Esophagus muscularis mucosa (tissue), 4 donors: ENCODE measurements at regions not wholly inside any gene's neighbourhood (a gene's known extent, or its start where the extent isn't known, plus 50 kb on each side); places are given as distances from the start of the nearest gene placed in this dataset.

Source experiments
- DNase-seq: peaks from one replicate; pipeline ENCODE4 v3.0.0-alpha.2; 2017; ENCODE audit errors: extremely low spot score
- H3K27ac ChIP-seq, 4 donors: fragments of 200-600 bp; sonication (generic); replicated peaks in 1 of 4; 1 replicate in 3 of 4; 2 replicates in 1 of 4; pipeline ENCODE4 v1.5.1; 2016 to 2019; ENCODE audit warnings: mild to moderate bottlenecking in 1 of 4
- H3K27me3 ChIP-seq, 4 donors: fragments of 200-600 bp; sonication (generic); one replicate each; pipeline versions ENCODE4 v1.5.1 to v1.6.0; 2016 to 2019
- H3K36me3 ChIP-seq, 4 donors: fragments of 200-600 bp; sonication (generic); one replicate each; pipeline ENCODE4 v1.5.1; 2016 to 2019
- H3K4me1 ChIP-seq, 4 donors: fragments of 200-600 bp; sonication (generic); one replicate each; pipeline ENCODE4 v1.5.1; 2016 to 2019
- H3K4me3 ChIP-seq, 4 donors: fragments of 200-600 bp; sonication (generic); 1 replicate in 2 of 4; 2 replicates in 2 of 4; pipeline ENCODE4 v1.5.1; 2016 to 2019; ENCODE audit warnings: mild to moderate bottlenecking in 4 of 4, moderate library complexity in 1 of 4
- H3K9me3 ChIP-seq, 4 donors: fragments of 200-600 bp; sonication (generic); 1 replicate in 3 of 4; 2 replicates in 1 of 4; pipeline ENCODE4 v1.5.1; 2016 to 2019
- CTCF ChIP-seq, 3 experiments: fragments of 200-600 bp in 2 of 3; fragments of 450-650 bp in 1 of 3; sonication (generic) in 2 of 3; IDR thresholded peaks; one replicate each; pipeline ENCODE4 v1.5.1; 2017 to 2019; ENCODE audit warnings: antibody characterized with exemption in 3 of 3, mild to moderate bottlenecking in 2 of 3, moderate library complexity in 1 of 3
- EP300 ChIP-seq: sonication (generic); formaldehyde crosslinking; IDR thresholded peaks from one replicate; pipeline ENCODE4 v1.6.1; 2017; ENCODE audit warnings: antibody characterized with exemption
- POLR2A ChIP-seq: fragments of 450-650 bp; IDR thresholded peaks from one replicate; pipeline ENCODE4 v1.6.1; 2017; ENCODE audit warnings: antibody characterized with exemption, moderate library complexity, mild to moderate bottlenecking, low read depth
- POLR2AphosphoS5 ChIP-seq, 2 donors: sonication (generic); formaldehyde crosslinking; IDR thresholded peaks; one replicate each; pipeline ENCODE4 v1.6.1; 2017; ENCODE audit warnings: antibody characterized with exemption in 2 of 2
- whole genome bisulfite sequencing: methylation state at CpG from one replicate; pipeline ENCODE4 v1.1.5; 2018; 5-methylcytosine and 5-hydroxymethylcytosine counted together
- intact Hi-C: fragments of 100-400 bp; cut with DNase I; formaldehyde crosslinking; loops from one replicate; pipeline ENCODE4 v1.15.1; 2023

DNA sequence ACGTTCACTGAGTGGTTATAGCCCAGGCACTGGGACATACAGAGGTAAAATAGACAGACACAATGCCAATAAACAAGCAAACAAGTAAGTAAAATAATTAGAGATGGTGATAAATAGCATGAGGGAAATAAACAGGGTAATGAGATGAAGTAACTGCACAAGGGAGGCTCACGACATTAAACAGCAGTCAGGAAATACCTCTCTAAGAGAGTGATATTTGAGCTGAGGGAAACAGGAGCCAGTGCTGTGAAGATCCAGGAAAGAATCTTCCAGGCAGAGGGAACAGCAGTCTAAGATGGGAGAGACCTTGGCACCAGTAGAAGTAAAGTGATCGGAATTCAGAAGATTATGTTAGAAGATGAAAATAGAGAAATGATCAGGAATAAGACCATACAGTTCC is 279.4 kb downstream of the HINT1 start:
- H3K27me3 ChIP-seq: no peaks in the 10 kb centered on the region
- H3K4me1 ChIP-seq: no peaks in the 10 kb centered on the region
- H3K27ac ChIP-seq: no peak overlapping the region
- intact Hi-C loops: no loop called here
- TF ChIP-seq CTCF (IDR thresholded peaks at IDR 0.05) (no peak), POLR2AphosphoS5 (IDR thresholded peaks at IDR 0.05) (no peak), POLR2A (no peak), EP300 (no peak)
- WGBS: 56% methylated on average over 3 of the region's 3 CpGs
- no peak overlapping the region for H3K4me3 ChIP-seq
- no peak for DNase-seq
- no peaks in the 10 kb centered on the region for H3K9me3 ChIP-seq
- H3K36me3 ChIP-seq: no peaks in the 10 kb centered on the region

- WGBS: 73% methylated on average over 3 of the region's 3 CpGs
- H3K4me3 ChIP-seq: no peak overlapping the region
- H3K27me3 ChIP-seq: no peaks in the 10 kb centered on the region
- H3K9me3 ChIP-seq: no peaks in the 10 kb centered on the region
- H3K36me3 ChIP-seq: no peaks in the 10 kb centered on the region
- intact Hi-C loops: no loop called here
- no peak for DNase-seq
- no peaks in the 10 kb centered on the region for H3K4me1 ChIP-seq
- no peak overlapping the region for H3K27ac ChIP-seq
- TF ChIP-seq POLR2AphosphoS5 (IDR thresholded peaks at IDR 0.05): no peak
- TF ChIP-seq CTCF (IDR thresholded peaks at IDR 0.05): no peak
- TF ChIP-seq POLR2A: no peak
Observed at GRCh38 chr5:130885027-130885426, 280.0 kb downstream of the HINT1 start.

DNA sequence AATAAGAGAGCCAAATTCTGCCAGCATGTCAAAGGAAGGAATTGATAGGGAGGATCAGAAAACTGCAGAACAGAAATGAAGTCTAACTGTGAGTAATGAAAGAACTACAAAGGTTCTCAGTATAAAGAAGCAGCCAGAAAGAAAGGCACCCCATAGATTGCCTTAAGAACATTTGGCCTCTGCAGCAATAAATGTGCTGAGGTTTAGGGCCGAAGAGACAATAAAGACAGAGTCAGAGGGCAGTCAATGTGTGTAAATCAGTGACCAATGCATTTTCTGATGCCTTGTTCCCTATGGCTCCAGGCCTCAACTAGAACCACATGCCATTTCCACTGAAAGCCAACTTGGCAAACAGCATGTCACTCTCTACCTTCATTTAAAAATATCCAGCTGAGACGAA is 281.0 kb downstream of the HINT1 start:
- no peak for DNase-seq
- WGBS: 57% methylated on average over 2 of the region's 2 CpGs
- no peak for TF ChIP-seq POLR2AphosphoS5 (IDR thresholded peaks at IDR 0.05)
- TF ChIP-seq CTCF (IDR thresholded peaks at IDR 0.05): no peak
- Histone ChIP-seq H3K4me3 (no peak overlapping the region), H3K4me1 (no peaks in the 10 kb centered on the region), H3K36me3 (no peaks in the 10 kb centered on the region), H3K9me3 (no peaks in the 10 kb centered on the region), H3K27me3 (no peaks in the 10 kb centered on the region), H3K27ac (no peak overlapping the region)
- intact Hi-C loops: no loop called here

- Histone ChIP-seq H3K4me1 (no peaks in the 10 kb centered on the region), H3K27me3 (no peaks in the 10 kb centered on the region), H3K36me3 (no peaks in the 10 kb centered on the region), H3K4me3 (no peak overlapping the region), H3K9me3 (peaks cover 0 to 5% (median 0%) of the 10 kb centered on the region in 4 donors), H3K27ac (no peak overlapping the region)
- 69% methylated on average over 1 of the region's 1 CpG for WGBS
- TF ChIP-seq POLR2AphosphoS5 (IDR thresholded peaks at IDR 0.05) (no peak), EP300 (no peak), POLR2A (no peak), CTCF (IDR thresholded peaks at IDR 0.05) (no peak)
- DNase-seq: no peak
- intact Hi-C loops: no loop called here
Observed at GRCh38 chr5:130875656-130876055, 289.4 kb downstream of the HINT1 start.

DNA sequence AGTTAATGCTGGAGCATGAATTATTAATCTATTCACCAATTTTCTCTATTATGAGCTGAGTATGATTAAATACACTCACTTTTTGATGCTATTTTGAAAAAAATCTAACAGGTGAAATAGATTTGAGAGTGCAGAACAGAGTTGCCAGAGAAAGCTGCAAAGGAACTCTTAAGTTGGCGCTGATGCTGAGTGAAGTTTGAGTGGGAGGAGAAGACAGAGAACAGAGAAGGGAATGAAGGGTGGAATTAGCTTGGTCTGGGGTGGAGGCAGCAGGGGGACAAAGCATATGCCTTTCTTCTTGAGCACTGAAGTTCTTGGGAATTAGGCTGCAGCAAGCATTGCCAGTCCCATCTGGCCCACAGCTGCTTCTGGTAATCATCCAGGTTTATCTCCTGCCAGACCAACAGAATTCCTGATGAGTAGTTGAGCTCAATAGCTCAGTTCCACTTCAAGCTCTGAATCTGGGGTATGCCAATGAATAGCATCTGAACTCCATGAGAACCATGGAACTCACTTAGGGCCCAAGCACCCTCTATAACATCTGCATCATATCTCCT is 290.1 kb downstream of the HINT1 start:
- Histone ChIP-seq H3K36me3 (no peaks in the 10 kb centered on the region), H3K27ac (no peak overlapping the region), H3K27me3 (no peaks in the 10 kb centered on the region), H3K9me3 (peaks cover 0 to 5% (median 0%) of the 10 kb centered on the region in 4 donors), H3K4me1 (no peaks in the 10 kb centered on the region), H3K4me3 (no peak overlapping the region)
- WGBS: 71% methylated on average over 1 of the region's 1 CpG
- DNase-seq: no peak
- no peak for TF ChIP-seq EP300
- no peak for TF ChIP-seq POLR2AphosphoS5 (IDR thresholded peaks at IDR 0.05)
- no peak for TF ChIP-seq CTCF (IDR thresholded peaks at IDR 0.05)
- no peak for TF ChIP-seq POLR2A
- intact Hi-C loops: no loop called here
